ENCODE measurements at regions not wholly inside any gene's neighbourhood (a gene's known extent, or its start where the extent isn't known, plus 50 kb on each side); places are given as distances from the start of the nearest gene placed in this dataset.

- TF ChIP-seq CTCF (IDR thresholded peaks at IDR 0.05; ENCODE audit: low read length) (no peak), EZH2 (IDR thresholded peaks at IDR 0.05; ENCODE audit: borderline replicate concordance, low read length) (no peak)
Observed at GRCh38 chr6:113671421-113671820, 185.7 kb upstream of the MARCKS start.
